ENCODE measurements at regions not wholly inside any gene's neighbourhood (a gene's known extent, or its start where the extent isn't known, plus 50 kb on each side); places are given as distances from the start of the nearest gene placed in this dataset.

GRCh38 chr15:96766366-96766765, 435.9 kb downstream of the NR2F2 start:
- POLR2A ChIA-PET = no interaction called here
- H3K27ac ChIP-seq (ENCODE audit: extremely low read depth, low read depth, low read length) = no peak overlapping the region
- FAIRE-seq = no peak
- WGBS (ENCODE audit: insufficient coverage, low coverage, missing lambda C conversion rate) = 4% methylated on average over 4 of the region's 4 CpGs
- in situ Hi-C loops (cut with MboI) = no loop called here
- no peak for ATAC-seq
- TF ChIP-seq EZH2 (IDR thresholded peaks at IDR 0.05; ENCODE audit: borderline replicate concordance, low read depth, low read length) = no peak
- TF ChIP-seq GTF2A2 (tag; IDR thresholded peaks at IDR 0.05) = no peak
- no peak for TF ChIP-seq HDAC6 (IDR thresholded peaks at IDR 0.05; ENCODE audit: low read depth, low read length)
- TF ChIP-seq ZNF133 (CRISPR knock-in tag; IDR thresholded peaks at IDR 0.05) = no peak
- no peak for TF ChIP-seq SNAPC5 (CRISPR knock-in tag; IDR thresholded peaks at IDR 0.05)
- no peak for TF ChIP-seq ZNF76 (CRISPR knock-in tag; IDR thresholded peaks at IDR 0.05; ENCODE audit: borderline replicate concordance)
- TF ChIP-seq ATF6 (CRISPR knock-in tag; IDR thresholded peaks at IDR 0.05) = no peak
- no peak for TF ChIP-seq SAFB2 (IDR thresholded peaks at IDR 0.05; ENCODE audit: borderline replicate concordance, low read depth, low read length, severe bottlenecking)
- TF ChIP-seq CBX1 (IDR thresholded peaks at IDR 0.05; ENCODE audit: low read depth) = no peak
- no peak for TF ChIP-seq ELF2 (CRISPR knock-in tag; IDR thresholded peaks at IDR 0.05)
- no peak for TF ChIP-seq TFAP4 (CRISPR knock-in tag; IDR thresholded peaks at IDR 0.05; ENCODE audit: borderline replicate concordance)
- TF ChIP-seq GTF2F1 (IDR thresholded peaks at IDR 0.05; ENCODE audit: low read depth, low read length) = no peak
- H3K9me1 ChIP-seq (ENCODE audit: control insufficient read depth, insufficient read depth, low read length) = no peaks in the 10 kb centered on the region
- no peak for DNase-seq (ENCODE audit: extremely low read depth in 1 of 4, low spot score in 3 of 4)
- no peaks in the 10 kb centered on the region for H3K4me1 ChIP-seq (replicated peaks in 1 of 2; ENCODE audit: control insufficient read depth in 2 of 2, insufficient read depth in 2 of 2, low read length in 2 of 2)
- H3K4me2 ChIP-seq (ENCODE audit: insufficient read depth, low read length) = no peak overlapping the region
- no peaks in the 10 kb centered on the region for H3K36me3 ChIP-seq (ENCODE audit: control insufficient read depth, insufficient read depth, low read length)
- H3K27me3 ChIP-seq (ENCODE audit: control insufficient read depth in 2 of 2, insufficient read depth in 2 of 2, low read length in 2 of 2) = peaks cover 0 to 5% of the 10 kb centered on the region in 2 experiments; a peak in 2 of 5 replicates
- H3K79me2 ChIP-seq (ENCODE audit: control insufficient read depth, insufficient read depth, low read length) = no peaks in the 10 kb centered on the region
- no peaks in the 10 kb centered on the region for H3K9me3 ChIP-seq (replicated peaks; ENCODE audit: control insufficient read depth, insufficient read depth, low read depth, low read length)
- no TSS peak for BruUV-seq (replicated peaks)
- H4K20me1 ChIP-seq (replicated peaks; ENCODE audit: control insufficient read depth, insufficient read depth, low read length) = no peaks in the 10 kb centered on the region
- CTCF ChIA-PET (ENCODE audit: low intra/inter-chr PET ratio) = no interaction called here
- H3K9ac ChIP-seq (ENCODE audit: insufficient read depth in 1 of 2, low read depth in 2 of 2, low read length in 2 of 2) = no peak overlapping the region
- H2AFZ ChIP-seq (ENCODE audit: low read depth, low read length) = no peak overlapping the region
- intact Hi-C loops (cut with micrococcal nuclease) = no loop called here
- H3K4me3 ChIP-seq = no peak overlapping the region

Data from K562 (cell line).